HG03159 (cell line): ENCODE measurements at regions not wholly inside any gene's neighbourhood (a gene's known extent, or its start where the extent isn't known, plus 50 kb on each side); places are given as distances from the start of the nearest gene placed in this dataset.

Experiments used
- ATAC-seq: cut with Tn5 transposase; IDR thresholded peaks from one replicate; pipeline ENCODE4 v1.9.1; 2021; ENCODE audit warnings: mild to moderate bottlenecking, moderate library complexity; ENCODE audit not compliant: unreplicated experiment

- ATAC-seq, result no peak
Measured at GRCh38 chr3:102529452-102529851, 94.6 kb downstream of the ZPLD1 start.

- no peak for ATAC-seq
Measured at GRCh38 chr3:102530415-102531181, 95.8 kb downstream of the ZPLD1 start.

GRCh38 chr3:102531686-102532085 lies 96.9 kb downstream of the ZPLD1 start:
- ATAC-seq, result no peak

GRCh38 chr3:102532901-102533300 lies 98.1 kb downstream of the ZPLD1 start:
- no peak for ATAC-seq

- no peak for ATAC-seq
Measured at GRCh38 chr3:102533784-102534183, 99.0 kb downstream of the ZPLD1 start.

- peak; percentile 66 for ATAC-seq
Measured at GRCh38 chr3:102536456-102536855, 101.6 kb downstream of the ZPLD1 start.

DNA sequence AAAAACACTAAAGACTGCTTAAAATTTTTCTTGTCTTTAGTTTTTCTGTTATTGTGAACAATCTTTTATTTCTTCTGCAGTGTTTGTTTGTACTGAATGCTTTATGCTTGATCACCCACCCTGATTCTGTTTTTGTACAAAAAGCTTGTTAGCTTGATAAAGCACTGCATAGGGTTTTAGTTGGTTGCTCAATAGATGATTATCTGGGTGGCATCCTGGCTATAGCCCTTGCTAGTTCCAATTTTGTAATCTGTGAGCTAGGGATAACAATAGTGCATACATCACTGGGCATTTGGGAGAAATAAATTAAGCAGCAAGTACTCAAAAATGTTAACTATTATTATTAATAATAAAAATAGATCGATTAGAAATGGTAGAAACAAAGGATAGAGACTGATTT lies 102.3 kb downstream of the ZPLD1 start:
- no peak for ATAC-seq

- no peak for ATAC-seq
Measured at GRCh38 chr3:102544741-102545140, 109.9 kb downstream of the ZPLD1 start.

DNA sequence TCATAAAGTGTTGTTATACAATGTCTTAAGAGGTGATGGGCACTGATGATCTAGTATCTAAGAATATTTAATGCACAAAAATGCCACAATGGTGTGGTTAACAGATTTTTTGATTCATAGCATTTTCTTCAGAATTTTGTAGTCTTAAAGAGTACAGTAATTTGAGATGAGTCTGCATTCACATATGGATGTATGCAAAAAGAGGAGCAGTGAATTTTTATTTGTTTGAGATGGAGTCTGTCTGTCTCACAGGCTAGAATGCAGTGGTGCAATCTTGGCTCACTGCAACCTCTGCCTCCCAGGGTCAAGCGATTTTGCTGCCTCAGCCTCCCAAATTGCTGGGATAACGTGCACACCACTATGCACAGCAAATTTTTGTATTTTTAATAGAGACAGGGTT lies 110.5 kb downstream of the ZPLD1 start:
- no peak for ATAC-seq

DNA sequence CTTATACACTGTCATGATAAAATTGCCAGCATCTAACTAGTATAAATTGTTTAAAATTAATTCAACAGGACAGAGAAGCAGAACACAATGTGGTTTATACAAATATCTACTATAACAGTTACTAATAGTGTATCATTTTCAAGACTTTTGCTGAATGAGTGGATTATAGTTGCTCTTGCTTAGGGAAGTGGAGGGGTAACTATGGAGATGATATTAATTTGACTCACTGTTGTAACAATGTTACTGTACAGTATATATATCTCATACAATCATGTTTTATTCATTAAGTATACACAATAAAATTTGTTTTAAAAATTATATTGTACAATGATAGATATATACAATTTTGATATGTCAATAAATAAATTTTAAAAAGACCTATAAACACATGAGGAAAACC lies 119.1 kb downstream of the ZPLD1 start:
- no peak for ATAC-seq

DNA sequence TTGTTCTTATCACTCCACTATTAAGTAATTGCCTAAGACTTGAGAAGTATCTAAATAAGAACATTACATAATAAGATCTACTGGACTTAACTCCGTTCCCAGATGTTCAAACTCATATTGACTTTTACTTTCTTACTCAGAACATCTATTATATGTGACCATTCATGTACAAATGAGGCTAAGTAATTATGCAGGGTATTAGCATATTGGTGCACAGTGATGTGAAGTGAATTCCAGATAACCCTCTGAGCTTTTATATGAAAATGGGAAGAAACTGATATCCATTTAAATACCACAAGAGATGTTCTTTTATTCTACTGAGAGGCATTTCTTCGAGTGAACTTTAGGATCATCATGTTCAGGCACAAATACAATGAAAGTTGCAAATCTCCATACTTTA lies 135.7 kb downstream of the ZPLD1 start:
- ATAC-seq, result no peak

- no peak for ATAC-seq
Measured at GRCh38 chr3:102571006-102571405, 136.2 kb downstream of the ZPLD1 start.

DNA sequence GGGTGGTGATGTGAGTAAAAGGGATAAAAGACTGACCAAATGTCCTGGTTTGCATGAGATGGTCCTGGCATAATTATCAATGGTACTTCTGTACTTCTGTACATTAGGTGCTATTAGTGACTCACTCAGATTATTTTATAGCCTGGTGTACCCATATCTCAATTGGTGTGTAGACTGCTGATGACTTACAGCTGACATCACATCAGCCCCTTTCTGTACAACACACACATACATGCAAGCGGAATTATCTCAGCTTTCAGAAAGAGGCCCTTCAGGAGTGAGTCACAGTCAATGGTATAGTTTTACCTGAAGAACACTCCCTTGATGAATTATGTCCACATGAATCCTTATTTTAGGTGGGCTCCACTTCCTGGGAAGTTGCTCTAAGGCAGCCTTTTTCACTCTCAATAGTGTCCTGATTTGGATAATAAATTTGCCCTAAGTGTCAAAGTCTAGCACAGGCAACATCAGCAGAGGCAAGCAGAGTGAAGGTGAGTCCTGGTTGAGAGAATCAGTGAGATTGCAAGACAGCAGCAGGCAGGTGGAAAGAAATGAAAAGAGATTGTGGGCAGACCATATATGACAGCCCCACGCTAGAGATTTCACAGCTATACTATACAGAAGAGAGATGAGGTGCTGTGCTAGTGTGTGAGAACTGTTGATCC lies 137.0 kb downstream of the ZPLD1 start:
- no peak for ATAC-seq

GRCh38 chr3:102573483-102574028 lies 138.7 kb downstream of the ZPLD1 start:
- no peak for ATAC-seq

GRCh38 chr3:102574355-102574754 lies 139.5 kb downstream of the ZPLD1 start:
- no peak for ATAC-seq

DNA sequence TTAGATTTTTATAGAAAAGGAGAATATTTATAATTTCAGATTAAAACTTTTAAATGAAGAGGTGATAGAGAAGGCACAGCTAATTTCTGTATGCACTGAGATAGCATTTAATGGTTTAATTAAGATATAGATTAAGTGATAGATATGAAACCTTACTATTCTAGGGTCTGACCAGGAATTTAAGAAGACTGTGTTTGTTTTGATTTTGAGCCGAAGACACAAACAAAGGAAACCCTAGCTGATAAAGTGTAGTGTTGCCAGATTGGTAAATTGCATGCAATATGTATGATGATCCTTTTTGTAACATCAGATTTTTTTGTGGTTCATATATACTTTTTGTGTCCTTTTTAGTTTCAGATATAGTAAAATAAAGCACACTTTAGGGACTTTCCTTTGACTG lies 141.8 kb downstream of the ZPLD1 start:
- no peak for ATAC-seq

DNA sequence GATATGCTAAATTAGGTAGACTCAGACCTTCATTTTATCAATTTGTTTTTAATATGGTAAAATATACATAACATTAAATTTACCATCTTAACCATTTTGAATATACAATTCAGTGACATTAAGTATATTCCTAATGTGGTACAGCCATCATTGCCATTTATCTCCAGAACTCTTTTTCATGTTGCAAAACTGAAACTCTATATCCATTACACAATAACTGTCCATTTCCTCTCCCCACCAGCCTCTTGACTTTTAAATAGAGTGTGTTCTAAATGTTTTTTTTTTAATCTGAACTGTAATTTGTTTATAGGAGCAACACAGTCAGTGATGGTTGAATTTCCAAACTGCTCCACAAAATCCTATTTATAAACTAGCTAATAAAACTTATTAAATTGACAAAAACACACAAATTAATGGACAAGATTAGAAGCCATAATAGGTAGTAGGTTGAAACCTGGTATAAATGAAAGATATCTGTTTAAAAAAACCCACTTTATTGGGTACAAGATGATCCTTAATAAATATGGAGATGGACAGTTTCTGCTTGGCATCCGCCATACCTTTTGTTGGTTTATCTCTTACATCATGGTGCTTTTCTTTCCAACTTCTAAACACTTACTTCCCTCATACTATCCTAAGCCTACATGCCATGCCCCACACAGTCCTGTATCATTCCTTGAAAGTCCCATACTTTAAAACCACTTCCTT lies 142.4 kb downstream of the ZPLD1 start:
- ATAC-seq, result no peak

DNA sequence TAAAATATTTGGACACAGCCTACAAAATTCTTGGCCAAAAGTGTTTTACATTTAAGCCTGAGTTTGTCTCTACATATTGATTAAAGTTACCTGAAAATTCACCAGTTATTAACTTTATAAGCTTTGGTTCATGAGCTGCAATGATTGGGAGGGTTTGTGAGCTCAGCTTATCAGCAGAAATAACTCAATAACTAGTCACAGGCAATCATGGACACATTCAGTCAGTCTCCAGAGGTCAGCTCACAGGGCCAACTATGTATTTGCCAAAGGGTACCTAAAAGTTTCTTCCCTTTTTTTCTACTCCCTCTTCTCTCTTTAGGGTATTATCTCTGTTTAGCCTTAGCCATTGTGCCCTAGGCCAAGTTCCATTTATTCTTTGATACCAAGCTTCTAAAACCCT lies 145.9 kb downstream of the ZPLD1 start:
- ATAC-seq, result no peak

DNA sequence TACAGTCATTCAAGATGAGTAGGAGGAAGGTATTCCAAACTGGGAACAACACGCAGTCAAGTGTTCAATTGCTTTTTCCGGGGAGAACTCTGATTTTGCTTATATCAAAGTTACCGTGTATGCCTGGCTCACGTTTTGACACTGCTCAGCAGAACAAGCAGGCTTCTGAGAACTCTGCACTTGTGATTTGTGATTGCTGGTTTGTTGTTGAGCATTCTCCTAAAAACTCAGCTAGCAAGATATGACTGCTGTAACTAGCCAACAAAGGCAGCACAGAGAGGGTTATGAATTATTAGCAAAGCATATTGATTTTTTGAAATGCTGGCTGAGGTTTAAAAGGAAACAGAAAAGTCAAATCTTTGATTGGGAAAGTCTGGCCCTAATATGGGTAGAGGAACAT lies 151.7 kb downstream of the ZPLD1 start:
- ATAC-seq, result no peak

GRCh38 chr3:102593812-102594602 lies 159.2 kb downstream of the ZPLD1 start:
- no peak for ATAC-seq

GRCh38 chr3:102595057-102595456 lies 160.2 kb downstream of the ZPLD1 start:
- ATAC-seq, result no peak
